Activated CD4-positive, alpha-beta T cell treated with anti-CD3 and anti-CD28 coated beads, Interleukin-2, amount 10 ng/mL, durations not matched to agents 24 days and 14 days (primary cell): ENCODE measurements at regions not wholly inside any gene's neighbourhood (a gene's known extent, or its start where the extent isn't known, plus 50 kb on each side); places are given as distances from the start of the nearest gene placed in this dataset.

ENCODE experiments used
- DNase-seq: peaks from one replicate; pipeline ENCODE4 v3.0.0; 2022
- H3K27ac Mint-ChIP-seq: one replicate; pipeline ENCODE4 v1.8.0; 2022; ENCODE audit warnings: mild to moderate bottlenecking, mixed read lengths
- H3K27me3 Mint-ChIP-seq: one replicate; pipeline ENCODE4 v1.8.0; 2022; ENCODE audit warnings: mixed read lengths
- H3K36me3 Mint-ChIP-seq: one replicate; pipeline ENCODE4 v1.8.0; 2022; ENCODE audit warnings: low read depth, mild to moderate bottlenecking, mixed read lengths
- H3K4me1 Mint-ChIP-seq: one replicate; pipeline ENCODE4 v1.8.0; 2021; ENCODE audit warnings: mixed read lengths
- H3K4me3 Mint-ChIP-seq: one replicate; pipeline ENCODE4 v1.8.0; 2022; ENCODE audit warnings: mild to moderate bottlenecking, moderate library complexity, mixed read lengths
- H3K9me3 Mint-ChIP-seq: one replicate; pipeline ENCODE4 v1.8.0; 2021; ENCODE audit warnings: mixed read lengths
- intact Hi-C: fragments of 100-400 bp; cut with micrococcal nuclease; formaldehyde crosslinking; loops from one replicate; pipeline ENCODE4 v1.15.1; 2023

- intact Hi-C loops = no loop called here
- H3K4me1 Mint-ChIP-seq = peaks cover 4% of the 10 kb centered on the region
- H3K36me3 Mint-ChIP-seq = no peaks in the 10 kb centered on the region
- H3K27me3 Mint-ChIP-seq = no peaks in the 10 kb centered on the region
- no peak for DNase-seq
- H3K9me3 Mint-ChIP-seq = peaks cover 11% of the 10 kb centered on the region
- H3K27ac Mint-ChIP-seq = no peak overlapping the region
- no peak overlapping the region for H3K4me3 Mint-ChIP-seq
Measured at GRCh38 chr9:8033794-8034193, 234.2 kb upstream of the DMAC1 start.

GRCh38 chr9:8030095-8030494, 230.5 kb upstream of the DMAC1 start:
- no peak for DNase-seq
- Mint-ChIP-seq H3K27ac (no peak overlapping the region), H3K9me3 (no peaks in the 10 kb centered on the region), H3K27me3 (no peaks in the 10 kb centered on the region), H3K4me1 (peaks cover 4% of the 10 kb centered on the region), H3K36me3 (no peaks in the 10 kb centered on the region), H3K4me3 (no peak overlapping the region)
- intact Hi-C loops = no loop called here

DNA sequence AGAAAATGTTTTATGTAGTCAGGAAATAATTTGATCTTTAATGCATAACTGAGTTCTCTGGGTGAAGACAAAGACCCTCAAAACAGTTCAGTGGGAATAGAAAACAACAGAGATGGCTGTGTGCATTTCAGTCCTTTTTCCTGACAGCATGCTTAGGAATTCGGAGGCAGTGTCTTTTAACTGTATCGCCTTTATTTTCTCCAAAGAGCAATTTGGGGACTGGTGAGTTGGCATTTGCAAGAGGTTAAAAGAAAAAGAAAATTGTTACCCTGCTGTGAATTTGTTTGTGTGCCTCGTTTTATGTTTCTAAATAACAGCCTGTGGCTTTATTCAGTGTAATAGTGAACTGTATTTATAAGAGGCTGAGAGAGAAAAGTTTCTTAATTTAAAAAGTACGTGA, 227.8 kb upstream of the DMAC1 start:
- peaks cover 5% of the 10 kb centered on the region for H3K9me3 Mint-ChIP-seq
- no peak overlapping the region for H3K27ac Mint-ChIP-seq
- no peaks in the 10 kb centered on the region for H3K27me3 Mint-ChIP-seq
- no peak overlapping the region for H3K4me3 Mint-ChIP-seq
- intact Hi-C loops = no loop called here
- DNase-seq = no peak
- peaks cover 4% of the 10 kb centered on the region for H3K4me1 Mint-ChIP-seq
- H3K36me3 Mint-ChIP-seq = no peaks in the 10 kb centered on the region

- H3K9me3 Mint-ChIP-seq = peaks cover 5% of the 10 kb centered on the region
- DNase-seq = no peak
- no peaks in the 10 kb centered on the region for H3K4me1 Mint-ChIP-seq
- no peaks in the 10 kb centered on the region for H3K27me3 Mint-ChIP-seq
- no peaks in the 10 kb centered on the region for H3K36me3 Mint-ChIP-seq
- H3K27ac Mint-ChIP-seq = no peak overlapping the region
- no peak overlapping the region for H3K4me3 Mint-ChIP-seq
- intact Hi-C loops = no loop called here
Measured at GRCh38 chr9:8025551-8025950, 226.0 kb upstream of the DMAC1 start.

DNA sequence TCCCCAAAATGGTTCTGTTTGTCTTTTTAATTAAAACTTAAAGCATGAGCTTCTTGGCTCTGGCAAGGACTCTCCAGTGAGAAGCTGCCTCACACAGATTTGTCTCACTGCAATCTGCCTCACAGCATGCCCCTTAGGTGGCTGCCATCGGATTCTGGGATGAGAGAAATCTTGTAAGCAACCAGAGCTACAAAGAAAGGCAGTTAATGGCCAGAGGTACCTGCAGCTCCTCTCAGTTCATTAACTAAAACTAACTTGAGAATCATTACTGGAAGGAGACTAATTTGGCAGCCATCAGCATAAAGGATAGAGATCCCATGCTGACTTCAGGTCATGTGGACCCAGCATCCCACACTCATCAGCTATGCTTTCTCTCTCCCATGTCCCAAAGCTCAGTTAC, 220.6 kb upstream of the DMAC1 start:
- no peaks in the 10 kb centered on the region for H3K27me3 Mint-ChIP-seq
- H3K9me3 Mint-ChIP-seq = peaks cover 9% of the 10 kb centered on the region
- no peak overlapping the region for H3K27ac Mint-ChIP-seq
- no peak overlapping the region for H3K4me3 Mint-ChIP-seq
- H3K4me1 Mint-ChIP-seq = no peaks in the 10 kb centered on the region
- intact Hi-C loops = no loop called here
- no peak for DNase-seq
- no peaks in the 10 kb centered on the region for H3K36me3 Mint-ChIP-seq

GRCh38 chr9:8019636-8020035, 220.1 kb upstream of the DMAC1 start:
- Mint-ChIP-seq H3K9me3 (peaks cover 9% of the 10 kb centered on the region), H3K27ac (no peak overlapping the region), H3K4me3 (no peak overlapping the region), H3K36me3 (no peaks in the 10 kb centered on the region), H3K27me3 (no peaks in the 10 kb centered on the region), H3K4me1 (no peaks in the 10 kb centered on the region)
- intact Hi-C loops = no loop called here
- DNase-seq = no peak

DNA sequence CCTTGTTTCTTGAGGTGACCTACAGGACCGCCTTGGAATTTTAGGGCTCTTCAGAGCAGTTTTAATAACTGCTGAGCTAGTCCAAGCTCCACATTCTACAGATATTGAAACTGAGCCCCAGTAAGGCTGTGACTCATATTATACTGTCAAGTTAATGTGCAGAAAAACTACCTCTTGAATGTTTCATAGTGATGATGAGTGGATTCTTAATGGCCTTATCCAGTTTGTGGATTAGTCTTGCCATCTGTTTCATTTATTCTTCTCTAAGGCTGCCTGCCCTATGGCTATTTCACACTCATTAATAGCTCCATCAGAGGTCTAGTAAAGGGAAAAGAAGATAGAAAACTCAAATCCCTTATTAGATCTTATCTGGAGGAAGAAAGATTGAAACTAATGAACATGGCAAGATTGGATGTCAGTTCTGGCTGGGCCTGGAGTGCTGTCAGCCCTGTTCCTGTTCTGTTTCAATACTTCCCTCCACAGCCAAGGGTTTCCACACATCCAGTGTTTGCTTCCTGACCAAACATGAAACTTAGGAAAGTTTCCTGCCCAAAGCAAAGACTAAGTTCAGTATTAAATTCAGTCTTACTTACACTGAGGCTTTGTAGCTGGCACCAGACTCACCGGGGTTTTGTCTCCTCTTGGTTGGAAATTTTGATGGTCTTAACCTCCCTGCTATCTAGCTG, 215.6 kb upstream of the DMAC1 start:
- H3K27me3 Mint-ChIP-seq = no peaks in the 10 kb centered on the region
- H3K4me1 Mint-ChIP-seq = no peaks in the 10 kb centered on the region
- no peak overlapping the region for H3K27ac Mint-ChIP-seq
- no peak for DNase-seq
- H3K4me3 Mint-ChIP-seq = no peak overlapping the region
- H3K9me3 Mint-ChIP-seq = peaks cover 4% of the 10 kb centered on the region
- H3K36me3 Mint-ChIP-seq = no peaks in the 10 kb centered on the region
- intact Hi-C loops = no loop called here

- DNase-seq = no peak
- Mint-ChIP-seq H3K27me3 (no peaks in the 10 kb centered on the region), H3K27ac (no peak overlapping the region), H3K4me1 (no peaks in the 10 kb centered on the region), H3K9me3 (peaks cover 8% of the 10 kb centered on the region), H3K36me3 (no peaks in the 10 kb centered on the region), H3K4me3 (no peak overlapping the region)
- intact Hi-C loops = no loop called here
Measured at GRCh38 chr9:8012986-8013385, 213.4 kb upstream of the DMAC1 start.

- no peaks in the 10 kb centered on the region for H3K27me3 Mint-ChIP-seq
- H3K27ac Mint-ChIP-seq = no peak overlapping the region
- no peak overlapping the region for H3K4me3 Mint-ChIP-seq
- H3K9me3 Mint-ChIP-seq = peaks cover 12% of the 10 kb centered on the region
- H3K4me1 Mint-ChIP-seq = no peaks in the 10 kb centered on the region
- intact Hi-C loops = no loop called here
- no peak for DNase-seq
- no peaks in the 10 kb centered on the region for H3K36me3 Mint-ChIP-seq
Measured at GRCh38 chr9:8011974-8012373, 212.4 kb upstream of the DMAC1 start.

DNA sequence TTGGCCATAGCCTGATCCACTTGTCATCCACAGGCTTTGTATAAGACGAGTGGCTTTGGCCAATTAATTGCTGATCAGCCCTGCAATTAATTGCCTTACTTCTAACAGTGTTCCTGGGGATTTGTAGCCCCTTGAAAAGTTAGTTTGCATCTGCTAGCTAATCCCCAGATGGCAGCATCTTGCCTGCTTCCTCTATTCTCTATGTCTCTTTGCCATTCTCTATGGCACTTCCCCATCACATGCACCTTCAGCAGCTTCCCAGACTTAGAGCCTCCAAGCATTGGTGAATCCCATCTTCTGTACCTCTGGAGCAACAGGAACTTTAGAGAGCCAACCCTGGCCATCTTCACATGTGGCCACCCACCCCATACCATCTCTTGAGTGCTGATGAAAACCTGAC, 197.0 kb upstream of the DMAC1 start:
- Mint-ChIP-seq H3K36me3 (no peaks in the 10 kb centered on the region), H3K27ac (no peak overlapping the region), H3K4me1 (no peaks in the 10 kb centered on the region), H3K9me3 (no peaks in the 10 kb centered on the region), H3K27me3 (peaks cover 4% of the 10 kb centered on the region), H3K4me3 (no peak overlapping the region)
- intact Hi-C loops = no loop called here
- no peak for DNase-seq

- DNase-seq = no peak
- H3K36me3 Mint-ChIP-seq = peaks cover 3% of the 10 kb centered on the region
- H3K27me3 Mint-ChIP-seq = peaks cover 1% of the 10 kb centered on the region
- intact Hi-C loops = no loop called here
- H3K27ac Mint-ChIP-seq = no peak overlapping the region
- H3K4me1 Mint-ChIP-seq = peaks cover 4% of the 10 kb centered on the region
- peaks cover 10% of the 10 kb centered on the region for H3K9me3 Mint-ChIP-seq
- no peak overlapping the region for H3K4me3 Mint-ChIP-seq
Measured at GRCh38 chr9:7988644-7989280, 189.2 kb upstream of the DMAC1 start.

GRCh38 chr9:7984692-7985091, 185.1 kb upstream of the DMAC1 start:
- intact Hi-C loops = no loop called here
- Mint-ChIP-seq H3K4me1 (peaks cover 31% of the 10 kb centered on the region), H3K27ac (no peak overlapping the region), H3K36me3 (peaks cover 4% of the 10 kb centered on the region), H3K9me3 (peaks cover 9% of the 10 kb centered on the region), H3K27me3 (no peaks in the 10 kb centered on the region), H3K4me3 (no peak overlapping the region)
- DNase-seq = no peak

- Mint-ChIP-seq H3K4me3 (no peak overlapping the region), H3K4me1 (peaks cover 31% of the 10 kb centered on the region), H3K36me3 (peaks cover 4% of the 10 kb centered on the region), H3K27me3 (no peaks in the 10 kb centered on the region), H3K27ac (no peak overlapping the region), H3K9me3 (peaks cover 9% of the 10 kb centered on the region)
- no peak for DNase-seq
- intact Hi-C loops = no loop called here
Measured at GRCh38 chr9:7984203-7984602, 184.6 kb upstream of the DMAC1 start.

DNA sequence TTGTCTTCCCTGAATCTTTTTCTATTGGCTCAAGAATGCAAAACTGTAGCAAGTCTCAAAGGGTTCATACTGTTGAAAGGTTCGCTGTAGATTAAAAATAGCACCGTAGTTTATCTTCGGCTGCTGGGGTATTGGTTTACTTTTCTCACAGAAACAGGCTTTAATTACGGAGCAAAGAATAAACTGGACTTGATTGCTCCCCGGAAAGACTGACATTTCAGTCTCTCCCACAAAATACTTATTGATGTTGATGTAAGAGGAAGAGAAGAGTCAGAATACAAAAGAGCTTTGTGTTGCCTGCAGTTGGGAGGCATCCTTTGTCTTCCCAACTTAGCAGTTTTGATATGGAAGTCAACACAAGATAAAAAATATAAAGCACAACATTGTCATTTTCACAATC, 183.9 kb upstream of the DMAC1 start:
- peaks cover 4% of the 10 kb centered on the region for H3K36me3 Mint-ChIP-seq
- peak overlapping the region; percentile 3 for H3K4me3 Mint-ChIP-seq
- intact Hi-C loops = no loop called here
- peaks cover 4% of the 10 kb centered on the region for H3K9me3 Mint-ChIP-seq
- peaks cover 29% of the 10 kb centered on the region for H3K4me1 Mint-ChIP-seq
- no peak overlapping the region for H3K27ac Mint-ChIP-seq
- no peaks in the 10 kb centered on the region for H3K27me3 Mint-ChIP-seq
- no peak for DNase-seq

- H3K36me3 Mint-ChIP-seq = peaks cover 4% of the 10 kb centered on the region
- peaks cover 4% of the 10 kb centered on the region for H3K9me3 Mint-ChIP-seq
- peak overlapping the region; percentile 89 for H3K27ac Mint-ChIP-seq
- peak; percentile 65 for DNase-seq
- H3K4me3 Mint-ChIP-seq = peak overlapping the region; percentile 61
- H3K27me3 Mint-ChIP-seq = no peaks in the 10 kb centered on the region
- intact Hi-C loops = no loop called here
- H3K4me1 Mint-ChIP-seq = peaks cover 32% of the 10 kb centered on the region
Measured at GRCh38 chr9:7982907-7983306, 183.3 kb upstream of the DMAC1 start.
